HL-60 (cell line): ENCODE measurements at regions not wholly inside any gene's neighbourhood (a gene's known extent, or its start where the extent isn't known, plus 50 kb on each side); places are given as distances from the start of the nearest gene placed in this dataset.

Experiments
- DNase-seq, 2 experiments: peaks; one replicate each; pipeline ENCODE4 v3.0.0-alpha.2; 2010 to 2020; ENCODE audit warnings: low read depth in 1 of 2, low spot score in 1 of 2
- H3K27ac ChIP-seq: fragments of 250-450 bp; sonication (Bioruptor Pico); replicated peaks from 2 replicates; pipeline ENCODE4 v1.5.1; 2020; ENCODE audit warnings: mild to moderate bottlenecking, moderate library complexity
- H3K27me3 ChIP-seq: fragments of 250-450 bp; sonication (Bioruptor Pico); 2 replicates; pipeline ENCODE4 v1.5.1; 2021; ENCODE audit warnings: mild to moderate bottlenecking, moderate library complexity; ENCODE audit not compliant: insufficient read depth, poor library complexity, severe bottlenecking
- H3K4me3 ChIP-seq: replicated peaks from 2 replicates; pipeline ENCODE4 v1.5.1; 2011; ENCODE audit warnings: mild to moderate bottlenecking, control low read depth, low read length; ENCODE audit not compliant: insufficient read depth
- GABPA ChIP-seq: IDR thresholded peaks from 2 replicates; pipeline ENCODE4 v1.6.1; 2012; ENCODE audit warnings: low read depth
- POLR2AphosphoS5 ChIP-seq: IDR thresholded peaks from 2 replicates; pipeline ENCODE4 v1.6.1; 2012; ENCODE audit warnings: low read depth
- SPI1 ChIP-seq: IDR thresholded peaks from 2 replicates; pipeline ENCODE4 v1.6.1; 2012; ENCODE audit warnings: low read depth, mild to moderate bottlenecking, borderline replicate concordance
- TF ChIP-seq, protein P1 (sequence below): IDR thresholded peaks from one replicate; pipeline ENCODE4 v1.5.1; 2011; ENCODE audit warnings: low read length, control low read depth, inconsistent platforms; ENCODE audit not compliant: insufficient read depth
- TF ChIP-seq, protein P2 (sequence below): IDR thresholded peaks from 2 replicates; pipeline ENCODE4 v1.6.1; 2012; ENCODE audit warnings: low read depth; ENCODE audit not compliant: insufficient replicate concordance

DNA sequence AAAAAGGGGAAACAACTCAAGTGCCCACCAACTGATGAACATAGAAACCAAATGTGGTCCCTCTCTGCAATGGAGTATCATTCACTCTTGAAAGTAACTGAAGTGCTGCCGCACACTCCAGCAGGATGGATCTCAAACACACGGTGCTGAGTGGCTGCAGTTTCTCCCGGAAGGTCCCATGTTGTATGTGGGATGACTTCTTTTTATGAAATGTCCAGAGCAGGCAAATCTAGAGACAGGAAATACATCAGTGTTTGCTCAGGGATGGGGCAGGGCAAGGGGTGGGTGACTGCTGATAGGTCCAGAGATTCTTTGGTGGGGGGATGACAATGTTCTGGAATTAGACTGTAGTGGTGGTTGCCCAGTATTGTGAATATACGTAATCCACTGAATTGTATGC is 89.9 kb upstream of the ADAMTS2 start:
- H3K27ac ChIP-seq, result no peak overlapping the region
- TF ChIP-seq, protein P1, sequence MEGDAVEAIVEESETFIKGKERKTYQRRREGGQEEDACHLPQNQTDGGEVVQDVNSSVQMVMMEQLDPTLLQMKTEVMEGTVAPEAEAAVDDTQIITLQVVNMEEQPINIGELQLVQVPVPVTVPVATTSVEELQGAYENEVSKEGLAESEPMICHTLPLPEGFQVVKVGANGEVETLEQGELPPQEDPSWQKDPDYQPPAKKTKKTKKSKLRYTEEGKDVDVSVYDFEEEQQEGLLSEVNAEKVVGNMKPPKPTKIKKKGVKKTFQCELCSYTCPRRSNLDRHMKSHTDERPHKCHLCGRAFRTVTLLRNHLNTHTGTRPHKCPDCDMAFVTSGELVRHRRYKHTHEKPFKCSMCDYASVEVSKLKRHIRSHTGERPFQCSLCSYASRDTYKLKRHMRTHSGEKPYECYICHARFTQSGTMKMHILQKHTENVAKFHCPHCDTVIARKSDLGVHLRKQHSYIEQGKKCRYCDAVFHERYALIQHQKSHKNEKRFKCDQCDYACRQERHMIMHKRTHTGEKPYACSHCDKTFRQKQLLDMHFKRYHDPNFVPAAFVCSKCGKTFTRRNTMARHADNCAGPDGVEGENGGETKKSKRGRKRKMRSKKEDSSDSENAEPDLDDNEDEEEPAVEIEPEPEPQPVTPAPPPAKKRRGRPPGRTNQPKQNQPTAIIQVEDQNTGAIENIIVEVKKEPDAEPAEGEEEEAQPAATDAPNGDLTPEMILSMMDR, result no peak
- TF ChIP-seq GABPA, result no peak
- TF ChIP-seq, protein P2, sequence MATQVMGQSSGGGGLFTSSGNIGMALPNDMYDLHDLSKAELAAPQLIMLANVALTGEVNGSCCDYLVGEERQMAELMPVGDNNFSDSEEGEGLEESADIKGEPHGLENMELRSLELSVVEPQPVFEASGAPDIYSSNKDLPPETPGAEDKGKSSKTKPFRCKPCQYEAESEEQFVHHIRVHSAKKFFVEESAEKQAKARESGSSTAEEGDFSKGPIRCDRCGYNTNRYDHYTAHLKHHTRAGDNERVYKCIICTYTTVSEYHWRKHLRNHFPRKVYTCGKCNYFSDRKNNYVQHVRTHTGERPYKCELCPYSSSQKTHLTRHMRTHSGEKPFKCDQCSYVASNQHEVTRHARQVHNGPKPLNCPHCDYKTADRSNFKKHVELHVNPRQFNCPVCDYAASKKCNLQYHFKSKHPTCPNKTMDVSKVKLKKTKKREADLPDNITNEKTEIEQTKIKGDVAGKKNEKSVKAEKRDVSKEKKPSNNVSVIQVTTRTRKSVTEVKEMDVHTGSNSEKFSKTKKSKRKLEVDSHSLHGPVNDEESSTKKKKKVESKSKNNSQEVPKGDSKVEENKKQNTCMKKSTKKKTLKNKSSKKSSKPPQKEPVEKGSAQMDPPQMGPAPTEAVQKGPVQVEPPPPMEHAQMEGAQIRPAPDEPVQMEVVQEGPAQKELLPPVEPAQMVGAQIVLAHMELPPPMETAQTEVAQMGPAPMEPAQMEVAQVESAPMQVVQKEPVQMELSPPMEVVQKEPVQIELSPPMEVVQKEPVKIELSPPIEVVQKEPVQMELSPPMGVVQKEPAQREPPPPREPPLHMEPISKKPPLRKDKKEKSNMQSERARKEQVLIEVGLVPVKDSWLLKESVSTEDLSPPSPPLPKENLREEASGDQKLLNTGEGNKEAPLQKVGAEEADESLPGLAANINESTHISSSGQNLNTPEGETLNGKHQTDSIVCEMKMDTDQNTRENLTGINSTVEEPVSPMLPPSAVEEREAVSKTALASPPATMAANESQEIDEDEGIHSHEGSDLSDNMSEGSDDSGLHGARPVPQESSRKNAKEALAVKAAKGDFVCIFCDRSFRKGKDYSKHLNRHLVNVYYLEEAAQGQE, result no peak
- no peak for TF ChIP-seq SPI1

DNA sequence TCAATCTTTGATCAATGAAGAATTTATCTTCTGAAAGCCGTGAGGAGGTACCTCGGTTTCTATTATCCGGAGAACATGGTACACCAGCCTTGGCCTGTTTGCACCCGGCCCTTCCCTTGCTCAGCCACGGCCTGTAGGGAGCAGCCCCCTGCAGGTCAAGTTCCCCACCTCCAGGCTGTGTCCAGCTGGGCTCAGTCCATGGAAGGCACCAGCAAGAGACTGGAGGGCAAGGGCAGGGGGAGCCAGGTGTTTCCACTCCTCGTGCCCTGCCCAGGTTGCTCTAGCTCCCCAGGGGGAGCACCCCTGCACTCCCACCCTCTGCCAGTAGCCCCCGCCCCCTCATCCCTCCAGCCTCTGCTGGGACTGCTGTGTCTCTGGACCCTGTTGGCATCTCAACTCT is 87.3 kb upstream of the ADAMTS2 start:
- no peak for DNase-seq
- H3K4me3 ChIP-seq, result no peak overlapping the region
- TF ChIP-seq, protein P1, result no peak
- TF ChIP-seq SPI1, result no peak
- no peak for TF ChIP-seq POLR2AphosphoS5
- TF ChIP-seq, protein P2, result no peak
- TF ChIP-seq GABPA, result no peak
- H3K27me3 ChIP-seq, result no peaks in the 10 kb centered on the region
- H3K27ac ChIP-seq, result no peak overlapping the region

More for the DNA sequence above, 89.9 kb upstream of the ADAMTS2 start:
- DNase-seq, result no peak
- Histone ChIP-seq H3K4me3 (no peak overlapping the region), H3K27me3 (no peaks in the 10 kb centered on the region)

DNA sequence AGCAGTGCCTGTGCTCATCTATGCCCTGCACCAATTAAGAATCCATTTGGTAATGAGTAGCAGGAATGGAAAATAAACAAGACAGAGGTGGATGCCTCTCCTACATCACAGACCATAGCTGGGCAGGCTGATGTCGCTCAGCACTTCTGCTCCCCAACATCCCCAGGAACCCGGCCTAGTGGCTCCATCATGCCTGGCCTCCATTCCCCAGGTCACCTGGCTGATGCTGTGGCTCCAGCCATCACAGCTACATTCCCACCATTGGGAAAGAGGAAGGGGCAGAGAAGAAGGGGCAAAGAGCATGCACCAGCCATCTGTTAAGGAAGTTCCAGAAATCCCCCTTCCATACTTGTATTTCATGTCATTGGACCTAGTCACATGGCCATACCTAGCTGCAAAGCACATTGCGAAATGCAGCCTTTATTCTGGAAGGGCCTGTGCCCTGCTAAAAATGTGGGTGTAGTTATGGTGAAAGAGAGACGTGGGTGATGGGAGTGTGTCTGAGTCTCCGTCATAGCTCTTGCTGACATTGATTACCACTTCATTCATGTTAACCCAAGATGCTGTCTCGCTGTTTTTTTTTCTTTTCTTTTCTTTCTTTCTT is 86.1 kb upstream of the ADAMTS2 start:
- Histone ChIP-seq H3K4me3 (no peak overlapping the region), H3K27me3 (no peaks in the 10 kb centered on the region), H3K27ac (no peak overlapping the region)
- TF ChIP-seq SPI1, result no peak
- TF ChIP-seq, protein P1, result no peak
- DNase-seq, result no peak
